Fibroblast of mammary gland (primary cell): ENCODE measurements at regions not wholly inside any gene's neighbourhood (a gene's known extent, or its start where the extent isn't known, plus 50 kb on each side); places are given as distances from the start of the nearest gene placed in this dataset.
"Not testable (repeated sequence)": the region's sequence is repeated elsewhere in the genome, so short reads cannot be mapped to it uniquely, and the experiment has no call there.

Experiments
- DNase-seq: peaks from one replicate; pipeline ENCODE4 v3.0.0-alpha.2; 2010; ENCODE audit warnings: low read depth
- H3K4me3 ChIP-seq: 2 replicates; pipeline ENCODE4 v1.5.1; 2011; ENCODE audit warnings: low read depth, mild to moderate bottlenecking, low read length, moderate library complexity; ENCODE audit not compliant: control insufficient read depth
- CTCF ChIP-seq: conservative IDR thresholded peaks from 2 replicates; pipeline ENCODE4 v1.5.1; 2011; ENCODE audit warnings: low read depth, low read length, inconsistent platforms; ENCODE audit not compliant: control insufficient read depth, insufficient read depth

- no peak for TF ChIP-seq CTCF
- H3K4me3 ChIP-seq, result no peak overlapping the region
- no peak for DNase-seq
These were observed 248.4 kb upstream of the B3GAT1 start for GRCh38 chr11:134660416-134660815.

GRCh38 chr11:134659882-134660281 lies 247.8 kb upstream of the B3GAT1 start:
- H3K4me3 ChIP-seq, result no peak overlapping the region
- no peak for TF ChIP-seq CTCF
- no peak for DNase-seq

GRCh38 chr11:134658481-134659225 lies 246.6 kb upstream of the B3GAT1 start:
- no peak overlapping the region for H3K4me3 ChIP-seq
- DNase-seq, result no peak
- no peak for TF ChIP-seq CTCF

- no peak for TF ChIP-seq CTCF
- no peak overlapping the region for H3K4me3 ChIP-seq
- DNase-seq, result no peak
These were observed 245.6 kb upstream of the B3GAT1 start for GRCh38 chr11:134657631-134658030.

- H3K4me3 ChIP-seq, result no peak overlapping the region
- TF ChIP-seq CTCF, result no peak
- DNase-seq, result no peak
These were observed 245.0 kb upstream of the B3GAT1 start for GRCh38 chr11:134656861-134657540.

GRCh38 chr11:134656086-134656840 lies 244.2 kb upstream of the B3GAT1 start:
- H3K4me3 ChIP-seq, DNase-seq: not testable (repeated sequence)

- no peak for DNase-seq
- no peak overlapping the region for H3K4me3 ChIP-seq
- no peak for TF ChIP-seq CTCF
These were observed 243.3 kb upstream of the B3GAT1 start for GRCh38 chr11:134655189-134655989.
